Cardiac septum (tissue), 1 donor: ENCODE measurements at regions not wholly inside any gene's neighbourhood (a gene's known extent, or its start where the extent isn't known, plus 50 kb on each side); places are given as distances from the start of the nearest gene placed in this dataset.
A peak's percentile ranks its signal among the peaks of the same experiment; 100 is the strongest.

Experiments used
- DNase-seq: peaks from one replicate; pipeline ENCODE4 v3.0.0-alpha.2; 2020; ENCODE audit warnings: low spot score
- intact Hi-C: fragments of 100-400 bp; cut with DNase I; formaldehyde crosslinking; loops from one replicate; pipeline ENCODE4 v1.14.0; 2022
- donor health status: DM: no; HTN: no; CAD: no.

- intact Hi-C loops = no loop called here
- DNase-seq = no peak
Observed at GRCh38 chr3:57009802-57010201, 50.7 kb upstream of the SPATA12 start.

- intact Hi-C loops = no loop called here
- no peak for DNase-seq
Observed at GRCh38 chr3:57009367-57009766, 51.1 kb upstream of the SPATA12 start.

GRCh38 chr3:57007521-57008460 lies 52.7 kb upstream of the SPATA12 start:
- DNase-seq = no peak
- intact Hi-C loops = no loop called here

- intact Hi-C loops = no loop called here
- no peak for DNase-seq
Observed at GRCh38 chr3:57006949-57007419, 53.5 kb upstream of the SPATA12 start.

- no peak for DNase-seq
- intact Hi-C loops = no loop called here
Observed at GRCh38 chr3:57006179-57006657, 54.2 kb upstream of the SPATA12 start.

- intact Hi-C loops = no loop called here
- no peak for DNase-seq
Observed at GRCh38 chr3:57004229-57004628, 56.2 kb upstream of the SPATA12 start.

GRCh38 chr3:57003676-57004075 lies 56.8 kb upstream of the SPATA12 start:
- DNase-seq = no peak
- intact Hi-C loops = no loop called here

GRCh38 chr3:57001356-57001755 lies 59.1 kb upstream of the SPATA12 start:
- DNase-seq = no peak
- intact Hi-C loops = no loop called here

- DNase-seq = no peak
- intact Hi-C loops = no loop called here
Observed at GRCh38 chr3:57000012-57000411, 60.5 kb upstream of the SPATA12 start.

- intact Hi-C loops = loop anchor here (5.0 to 10.0 kb wide), 4 partner anchors 78 to 225 kb away; partner anchors contain the start of gene APPL1
- DNase-seq = no peak
Observed at GRCh38 chr3:56999547-56999946, 60.9 kb upstream of the SPATA12 start.

- intact Hi-C loops = loop anchor here (5.0 to 10.0 kb wide), 4 partner anchors 79 to 227 kb away; partner anchors contain the start of gene APPL1
- no peak for DNase-seq
Observed at GRCh38 chr3:56998076-56998529, 62.4 kb upstream of the SPATA12 start.

- no peak for DNase-seq
- intact Hi-C loops = loop anchor here (5.0 to 10.0 kb wide), 4 partner anchors 80 to 227 kb away; partner anchors contain the start of gene APPL1
Observed at GRCh38 chr3:56997675-56998074, 62.8 kb upstream of the SPATA12 start.

- intact Hi-C loops = loop anchor here (5.0 to 10.0 kb wide), 4 partner anchors 80 to 228 kb away; partner anchors contain the start of gene APPL1
- no peak for DNase-seq
Observed at GRCh38 chr3:56997041-56997440, 63.4 kb upstream of the SPATA12 start.

- intact Hi-C loops = loop anchor here (10.0 kb wide), 1 partner anchor 230 kb away; the partner anchor contains the start of gene APPL1
- no peak for DNase-seq
Observed at GRCh38 chr3:56994391-56994790, 66.1 kb upstream of the SPATA12 start.

GRCh38 chr3:56990641-56991015 lies 69.8 kb upstream of the SPATA12 start:
- intact Hi-C loops = loop anchor here (10.0 kb wide), 1 partner anchor 234 kb away; the partner anchor contains the start of gene APPL1
- DNase-seq = peak; percentile 38

- DNase-seq = peak; percentile 60
- intact Hi-C loops = loop anchor here (1.0 to 10.0 kb wide), 5 partner anchors 63 to 288 kb away; partner anchors contain the start of genes APPL1 and ARHGEF3
Observed at GRCh38 chr3:56989977-56990640, 70.4 kb upstream of the SPATA12 start.

GRCh38 chr3:56989169-56989976 lies 71.1 kb upstream of the SPATA12 start:
- DNase-seq = peak; percentile 53
- intact Hi-C loops = loop anchor here (1.0 to 5.0 kb wide), 4 partner anchors 62 to 287 kb away; partner anchors contain the start of gene ARHGEF3

GRCh38 chr3:56988458-56989168 lies 71.9 kb upstream of the SPATA12 start:
- intact Hi-C loops = loop anchor here (1.0 to 5.0 kb wide), 4 partner anchors 61 to 286 kb away; partner anchors contain the start of gene ARHGEF3
- DNase-seq = peak; percentile 85
